WTC11 (cell line): ENCODE measurements at regions not wholly inside any gene's neighbourhood (a gene's known extent, or its start where the extent isn't known, plus 50 kb on each side); places are given as distances from the start of the nearest gene placed in this dataset.

Source experiments
- ATAC-seq: fragments of 200-7000 bp; cut with Tn5 transposase; 2 replicates; pipeline ENCODE4 v1.10.0; 2021; ENCODE audit warnings: mild to moderate bottlenecking, moderate library complexity
- CTCF ChIA-PET: fragments of 300-600 bp; sonication (Branson Sonifier 250); formaldehyde crosslinking; loops from one replicate; lab custom pipeline; 2021; ENCODE audit warnings: antibody characterized with exemption; lab: Charles Lee
- POLR2A ChIA-PET: fragments of 350-600 bp; sonication (Branson Sonifier 250); formaldehyde crosslinking; loops from one replicate; lab custom pipeline; 2021; ENCODE audit warnings: antibody characterized with exemption; lab: Charles Lee
- DNase-seq: peaks from one replicate; pipeline ENCODE4 v3.0.0; 2021; ENCODE audit warnings: low spot score
- H3K27ac Mint-ChIP-seq: 2 replicates; pipeline ENCODE4 v1.8.0; 2021; ENCODE audit warnings: mixed read lengths
- H3K27me3 Mint-ChIP-seq: 2 replicates; pipeline ENCODE4 v1.8.0; 2021; ENCODE audit warnings: low read depth, mild to moderate bottlenecking, moderate library complexity, mixed read lengths
- H3K36me3 Mint-ChIP-seq: 2 replicates; pipeline ENCODE4 v1.8.0; 2021; ENCODE audit warnings: mixed read lengths
- H3K4me1 Mint-ChIP-seq: 2 replicates; pipeline ENCODE4 v1.8.0; 2022; ENCODE audit warnings: mixed read lengths
- H3K4me3 Mint-ChIP-seq: 2 replicates; pipeline ENCODE4 v1.8.0; 2021; ENCODE audit warnings: mild to moderate bottlenecking, moderate library complexity, mixed read lengths
- H3K9me3 Mint-ChIP-seq: 2 replicates; pipeline ENCODE4 v1.8.0; 2021; ENCODE audit warnings: mixed read lengths
- ARID4B ChIP-seq: sonication (generic); formaldehyde crosslinking; IDR thresholded peaks from 2 replicates; pipeline ENCODE4 v1.8.0; 2023; ENCODE audit warnings: missing genetic modification reagents, mild to moderate bottlenecking, borderline replicate concordance
- ATF2 ChIP-seq: sonication (generic); formaldehyde crosslinking; IDR thresholded peaks from 2 replicates; pipeline ENCODE4 v1.8.1; 2022; ENCODE audit warnings: low read depth, missing genetic modification reagents, borderline replicate concordance
- ATF6 ChIP-seq: sonication (generic); formaldehyde crosslinking; IDR thresholded peaks from 2 replicates; pipeline ENCODE4 v1.8.1; 2023; ENCODE audit warnings: mild to moderate bottlenecking, missing genetic modification reagents
- CREB1 ChIP-seq: sonication (generic); formaldehyde crosslinking; IDR thresholded peaks from 2 replicates; pipeline ENCODE4 v1.8.0; 2023; ENCODE audit warnings: mild to moderate bottlenecking, missing genetic modification reagents
- E2F1 ChIP-seq: sonication (generic); formaldehyde crosslinking; IDR thresholded peaks from 2 replicates; pipeline ENCODE4 v1.8.0; 2022; ENCODE audit warnings: mild to moderate bottlenecking, missing genetic modification reagents
- E2F5 ChIP-seq: sonication (generic); formaldehyde crosslinking; IDR thresholded peaks from 2 replicates; pipeline ENCODE4 v1.8.1; 2022; ENCODE audit warnings: mild to moderate bottlenecking, moderate library complexity, missing genetic modification reagents
- ELF4 ChIP-seq: sonication (generic); formaldehyde crosslinking; IDR thresholded peaks from 2 replicates; pipeline ENCODE4 v1.8.1; 2022; ENCODE audit warnings: low read depth, mild to moderate bottlenecking, moderate library complexity, missing genetic modification reagents
- EMX1 ChIP-seq: fragments of 250-450 bp; sonication (Bioruptor Pico); IDR thresholded peaks from 2 replicates; pipeline ENCODE4 v1.8.0; 2021; ENCODE audit warnings: mild to moderate bottlenecking
- HMGXB4 ChIP-seq: sonication (generic); formaldehyde crosslinking; IDR thresholded peaks from 2 replicates; pipeline ENCODE4 v1.8.1; 2023; ENCODE audit warnings: mild to moderate bottlenecking, moderate library complexity, missing genetic modification reagents
- IRF1 ChIP-seq: sonication (generic); formaldehyde crosslinking; IDR thresholded peaks from 2 replicates; pipeline ENCODE4 v1.8.0; 2023; ENCODE audit warnings: missing genetic modification reagents
- NFYB ChIP-seq: sonication (generic); formaldehyde crosslinking; conservative IDR thresholded peaks from 2 replicates; pipeline ENCODE4 v1.8.0; 2022; ENCODE audit warnings: low read depth, missing genetic modification reagents
- RELA ChIP-seq: sonication (generic); formaldehyde crosslinking; IDR thresholded peaks from 2 replicates; pipeline ENCODE4 v1.8.1; 2022; ENCODE audit warnings: missing genetic modification reagents, mild to moderate bottlenecking, borderline replicate concordance
- SOX15 ChIP-seq: fragments of 250-450 bp; sonication (Bioruptor Pico); IDR thresholded peaks from 2 replicates; pipeline ENCODE4 v1.9.0; 2021; ENCODE audit warnings: mild to moderate bottlenecking
- SP1 ChIP-seq: sonication (generic); formaldehyde crosslinking; conservative IDR thresholded peaks from 2 replicates; pipeline ENCODE4 v1.8.1; 2022; ENCODE audit warnings: missing genetic modification reagents
- TCF7 ChIP-seq: sonication (generic); formaldehyde crosslinking; IDR thresholded peaks from 2 replicates; pipeline ENCODE4 v1.8.0; 2022; ENCODE audit warnings: mild to moderate bottlenecking, low read depth, missing genetic modification reagents, moderate library complexity
- TEAD1 ChIP-seq: sonication (generic); formaldehyde crosslinking; IDR thresholded peaks from 2 replicates; pipeline ENCODE4 v1.8.0; 2022; ENCODE audit warnings: mild to moderate bottlenecking, missing genetic modification reagents
- USF2 ChIP-seq: sonication (generic); formaldehyde crosslinking; IDR thresholded peaks from 2 replicates; pipeline ENCODE4 v1.8.1; 2023; ENCODE audit warnings: mild to moderate bottlenecking, missing genetic modification reagents, moderate library complexity
- ZBTB21 ChIP-seq: sonication (generic); formaldehyde crosslinking; IDR thresholded peaks from 2 replicates; pipeline ENCODE4 v1.8.1; 2023; ENCODE audit warnings: mild to moderate bottlenecking, missing genetic modification reagents, borderline replicate concordance
- ZNF232 ChIP-seq: sonication (generic); formaldehyde crosslinking; IDR thresholded peaks from 2 replicates; pipeline ENCODE4 v1.8.0; 2022; ENCODE audit warnings: mild to moderate bottlenecking, missing genetic modification reagents
- ZNF396 ChIP-seq: fragments of 250-450 bp; sonication (Bioruptor Pico); IDR thresholded peaks from 2 replicates; pipeline ENCODE4 v1.8.0; 2021; ENCODE audit warnings: mild to moderate bottlenecking, moderate library complexity, borderline replicate concordance

GRCh38 chr4:123055943-123056342 lies 133.5 kb upstream of the NUDT6 start:
- peaks cover 25% of the 10 kb centered on the region for H3K9me3 Mint-ChIP-seq
- H3K36me3 Mint-ChIP-seq, result peaks cover 37% of the 10 kb centered on the region
- no peaks in the 10 kb centered on the region for H3K27me3 Mint-ChIP-seq
- H3K27ac Mint-ChIP-seq, result no peak overlapping the region
- no peak for DNase-seq
- ATAC-seq, result no peak
- no peak overlapping the region for H3K4me3 Mint-ChIP-seq
- peaks cover 11% of the 10 kb centered on the region for H3K4me1 Mint-ChIP-seq
- ChIA-PET CTCF (no interaction called here), POLR2A (no interaction called here)
- TF ChIP-seq EMX1 (no peak), USF2 (CRISPR knock-in tag) (no peak), ZBTB21 (no peak), IRF1 (CRISPR knock-in tag) (no peak), E2F5 (CRISPR knock-in tag) (no peak), ATF2 (CRISPR knock-in tag) (no peak), SP1 (CRISPR knock-in tag) (no peak), ATF6 (CRISPR knock-in tag) (no peak), HMGXB4 (CRISPR knock-in tag) (no peak), ELF4 (CRISPR knock-in tag) (no peak), RELA (CRISPR knock-in tag) (no peak), ZNF232 (CRISPR knock-in tag) (no peak), TCF7 (CRISPR knock-in tag) (no peak), SOX15 (CRISPR knock-in tag) (no peak), CREB1 (CRISPR knock-in tag) (no peak), ZNF396 (CRISPR knock-in tag) (no peak)

- POLR2A ChIA-PET, result interaction anchor here (1.0 kb wide), 1 partner anchor 8 kb away, joined by 3 read pairs; no protein-coding TSS in a partner anchor
- Mint-ChIP-seq H3K4me1 (peaks cover 20% of the 10 kb centered on the region), H3K9me3 (peaks cover 19% of the 10 kb centered on the region), H3K27ac (no peak overlapping the region), H3K36me3 (peaks cover 43% of the 10 kb centered on the region), H3K4me3 (no peak overlapping the region), H3K27me3 (no peaks in the 10 kb centered on the region)
- DNase-seq, result peak; percentile 26
- CTCF ChIA-PET, result interaction anchor here (0.6 to 1.7 kb wide), 2 partner anchors 8 to 328 kb away, joined by 3 read pairs; no protein-coding TSS in a partner anchor
- peak; percentile 76 for ATAC-seq
- TF ChIP-seq ARID4B (CRISPR knock-in tag) (no peak), E2F1 (no peak), TEAD1 (CRISPR knock-in tag) (no peak), NFYB (no peak)
Observed at GRCh38 chr4:123060039-123060770, 137.8 kb upstream of the NUDT6 start.
